GM19035 (cell line): ENCODE measurements at regions not wholly inside any gene's neighbourhood (a gene's known extent, or its start where the extent isn't known, plus 50 kb on each side); places are given as distances from the start of the nearest gene placed in this dataset.

Experiments used
- ATAC-seq: cut with Tn5 transposase; IDR thresholded peaks from one replicate; pipeline ENCODE4 v1.9.1; 2021; ENCODE audit not compliant: unreplicated experiment

GRCh38 chr2:42939411-42940206 lies 147.2 kb upstream of the HAAO start:
- ATAC-seq = no peak

DNA sequence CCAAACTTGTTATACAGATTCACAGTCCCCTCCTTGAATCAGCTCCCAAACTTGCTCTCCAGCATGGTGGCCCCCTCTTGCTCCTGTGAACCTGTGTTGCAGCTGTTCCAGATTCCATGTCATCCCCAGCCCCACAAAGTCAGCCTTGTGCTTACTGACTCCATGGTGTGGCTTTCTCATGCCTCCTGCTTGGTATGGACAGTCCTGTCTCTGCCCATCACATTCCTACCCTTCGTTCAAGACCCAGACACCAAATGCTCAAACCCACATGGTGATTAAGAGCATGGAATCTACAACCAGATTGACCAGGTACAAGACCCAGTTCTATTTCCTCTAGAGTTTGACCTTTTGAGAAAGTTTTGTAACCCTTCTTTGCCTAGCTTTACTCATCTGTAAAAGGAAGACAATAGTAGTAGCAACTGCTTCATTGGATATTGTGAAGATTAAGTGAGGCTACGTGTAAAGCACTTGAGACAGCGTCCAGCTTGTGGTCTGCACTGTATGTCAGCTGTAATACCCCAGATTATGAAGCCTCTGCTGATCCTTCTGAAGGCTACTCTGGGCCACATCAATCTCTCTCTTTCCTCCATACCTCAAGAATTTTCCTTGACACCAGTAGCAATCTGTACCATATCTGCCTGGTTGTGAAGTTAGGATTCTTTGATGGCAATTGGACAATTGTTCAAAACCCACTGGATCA lies 146.4 kb upstream of the HAAO start:
- no peak for ATAC-seq

GRCh38 chr2:42937171-42937875 lies 144.9 kb upstream of the HAAO start:
- ATAC-seq = no peak

DNA sequence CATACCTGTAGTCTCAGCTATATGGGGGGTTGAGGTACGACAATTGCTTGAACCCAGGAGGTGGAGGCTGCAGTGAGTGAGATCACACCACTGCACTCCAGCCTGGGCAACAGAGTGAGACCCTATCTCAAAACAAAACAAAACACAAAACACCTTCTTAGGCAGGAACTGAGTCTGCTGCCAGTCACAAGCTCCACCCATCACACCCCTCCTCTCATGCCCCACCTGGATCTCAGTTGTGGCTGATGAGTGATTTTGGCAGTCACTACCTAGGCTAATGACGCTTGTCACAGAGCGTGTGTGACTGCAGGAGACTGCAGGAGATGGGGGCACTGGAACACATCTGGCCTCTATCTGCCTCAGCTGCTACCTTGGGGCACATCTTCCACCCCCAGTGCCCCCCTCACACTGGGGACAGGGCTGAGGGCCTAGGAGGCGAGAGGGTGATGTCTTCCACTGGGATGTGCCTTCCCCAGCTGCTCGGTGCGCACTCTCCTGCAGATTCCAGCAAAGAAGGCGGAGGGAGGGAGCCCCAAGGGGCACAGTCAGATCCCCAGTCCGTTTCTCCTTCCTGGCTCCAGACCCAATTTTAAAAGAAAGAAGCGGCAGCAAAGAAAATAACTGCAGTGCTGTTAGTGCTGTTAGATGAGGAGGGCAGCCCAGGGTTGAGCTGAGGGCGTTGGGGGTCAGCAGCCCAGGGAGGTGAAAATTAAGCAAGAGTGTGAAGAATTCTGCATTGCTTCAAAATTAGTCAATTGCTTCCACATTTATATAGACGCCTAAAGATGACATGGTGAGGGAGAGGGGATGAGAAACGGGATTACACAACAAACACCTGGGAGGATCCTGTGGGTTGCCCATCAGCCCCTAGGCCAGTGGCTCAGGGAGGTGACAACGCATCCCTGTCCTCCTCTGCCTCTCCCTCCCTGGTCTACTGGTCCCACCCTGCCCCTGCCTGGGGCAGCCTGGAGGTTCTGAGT lies 143.6 kb upstream of the HAAO start:
- ATAC-seq = no peak

DNA sequence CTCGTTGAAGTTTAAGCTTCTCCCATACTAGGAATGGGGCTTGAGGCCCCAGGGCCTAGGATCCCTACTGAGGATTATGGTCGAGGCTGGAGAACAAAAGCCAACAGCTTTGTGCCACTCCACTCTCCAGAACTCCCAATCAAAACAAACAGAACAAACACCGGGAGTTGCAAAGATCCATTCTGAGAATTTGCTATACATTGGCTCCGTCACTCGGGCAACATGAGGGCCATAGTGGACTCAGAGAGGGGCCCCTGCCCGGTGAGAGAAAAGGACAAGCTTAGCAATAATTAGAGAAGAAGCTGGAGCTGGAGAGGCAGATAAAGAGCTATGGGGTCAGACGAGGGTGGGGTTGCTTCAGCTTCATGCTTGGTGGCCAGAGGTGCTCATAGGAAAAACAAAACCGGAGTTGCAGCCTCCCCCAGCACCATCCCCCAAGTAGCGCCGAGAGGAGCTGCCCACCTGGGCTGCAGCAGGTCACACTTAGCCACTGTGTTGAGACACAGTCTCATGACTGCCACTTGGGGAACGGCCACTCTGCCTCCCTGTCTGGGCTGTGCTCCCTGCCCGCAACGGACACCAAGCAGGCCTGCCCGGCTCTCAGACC lies 142.3 kb upstream of the HAAO start:
- ATAC-seq = no peak

GRCh38 chr2:42933824-42934254 lies 141.5 kb upstream of the HAAO start:
- no peak for ATAC-seq

- ATAC-seq = no peak
Observed at GRCh38 chr2:42932271-42933151, 140.1 kb upstream of the HAAO start.

DNA sequence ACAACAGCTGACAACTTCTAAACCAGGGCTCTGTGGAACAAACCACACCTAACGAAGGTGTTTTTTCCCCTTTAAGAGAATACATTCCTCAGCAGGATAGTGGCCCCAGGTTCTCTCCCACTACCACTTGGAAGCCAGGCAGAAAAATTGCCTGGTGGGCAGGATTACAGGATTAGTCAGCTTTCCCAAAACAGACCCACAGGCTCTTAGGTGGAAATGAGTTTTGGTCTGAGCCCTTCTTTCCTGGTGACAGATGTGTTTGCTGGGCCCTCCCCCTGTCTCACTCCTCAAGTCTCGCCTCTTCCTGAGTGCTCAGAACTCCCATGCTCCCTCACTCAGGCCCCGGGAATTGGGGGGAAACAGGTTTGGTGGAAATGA lies 139.4 kb upstream of the HAAO start:
- no peak for ATAC-seq

GRCh38 chr2:42931146-42931817 lies 138.9 kb upstream of the HAAO start:
- no peak for ATAC-seq

DNA sequence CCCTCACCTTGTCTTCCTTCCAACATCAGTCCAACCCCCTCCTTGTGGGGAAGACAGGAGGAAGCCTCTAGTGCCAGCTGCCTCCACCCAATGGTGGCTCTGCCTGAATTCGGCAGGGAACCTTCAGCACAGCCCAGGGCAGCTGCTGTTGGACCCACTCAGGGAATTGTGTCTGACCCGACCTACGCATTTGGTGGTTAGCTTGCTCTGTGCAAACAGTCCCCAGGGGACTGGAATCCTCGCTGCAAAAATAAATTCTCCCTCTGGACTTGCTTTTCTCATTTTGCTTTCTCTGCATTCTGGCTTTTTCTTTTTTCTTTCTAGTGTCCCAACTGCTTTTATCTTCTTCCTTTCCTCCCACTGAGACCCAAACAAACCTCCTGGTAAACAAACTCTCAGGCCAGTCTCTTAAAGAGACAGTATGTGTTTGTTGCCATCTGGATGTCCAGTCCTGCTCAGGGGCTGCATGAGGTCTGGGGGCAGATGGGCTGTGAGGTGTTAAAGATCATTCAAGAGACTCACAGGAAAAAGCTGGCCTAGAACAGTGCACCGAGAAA lies 137.7 kb upstream of the HAAO start:
- no peak for ATAC-seq

DNA sequence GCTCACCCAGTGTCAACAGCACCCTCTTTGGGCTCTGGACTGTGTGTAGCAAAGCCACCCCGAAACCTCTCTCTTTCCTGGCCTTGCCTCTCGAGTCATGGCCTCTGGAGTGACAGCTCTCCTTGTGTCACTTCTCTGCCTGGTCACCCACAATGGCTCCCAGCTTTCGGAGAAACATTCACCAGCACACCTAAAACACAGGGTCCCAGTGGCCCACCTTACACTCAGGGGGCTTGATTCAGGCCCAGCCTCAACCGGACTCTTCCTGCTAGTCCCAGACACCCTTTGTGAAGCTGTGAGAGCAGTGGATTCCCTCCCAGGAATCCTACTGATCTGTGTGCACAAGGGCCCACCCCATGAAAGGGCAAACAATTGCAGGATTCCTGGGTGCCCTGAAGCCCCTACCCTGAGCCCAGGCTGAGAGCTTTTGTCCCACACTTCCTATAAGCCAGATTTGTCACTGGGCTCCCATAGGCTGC lies 137.2 kb upstream of the HAAO start:
- no peak for ATAC-seq

DNA sequence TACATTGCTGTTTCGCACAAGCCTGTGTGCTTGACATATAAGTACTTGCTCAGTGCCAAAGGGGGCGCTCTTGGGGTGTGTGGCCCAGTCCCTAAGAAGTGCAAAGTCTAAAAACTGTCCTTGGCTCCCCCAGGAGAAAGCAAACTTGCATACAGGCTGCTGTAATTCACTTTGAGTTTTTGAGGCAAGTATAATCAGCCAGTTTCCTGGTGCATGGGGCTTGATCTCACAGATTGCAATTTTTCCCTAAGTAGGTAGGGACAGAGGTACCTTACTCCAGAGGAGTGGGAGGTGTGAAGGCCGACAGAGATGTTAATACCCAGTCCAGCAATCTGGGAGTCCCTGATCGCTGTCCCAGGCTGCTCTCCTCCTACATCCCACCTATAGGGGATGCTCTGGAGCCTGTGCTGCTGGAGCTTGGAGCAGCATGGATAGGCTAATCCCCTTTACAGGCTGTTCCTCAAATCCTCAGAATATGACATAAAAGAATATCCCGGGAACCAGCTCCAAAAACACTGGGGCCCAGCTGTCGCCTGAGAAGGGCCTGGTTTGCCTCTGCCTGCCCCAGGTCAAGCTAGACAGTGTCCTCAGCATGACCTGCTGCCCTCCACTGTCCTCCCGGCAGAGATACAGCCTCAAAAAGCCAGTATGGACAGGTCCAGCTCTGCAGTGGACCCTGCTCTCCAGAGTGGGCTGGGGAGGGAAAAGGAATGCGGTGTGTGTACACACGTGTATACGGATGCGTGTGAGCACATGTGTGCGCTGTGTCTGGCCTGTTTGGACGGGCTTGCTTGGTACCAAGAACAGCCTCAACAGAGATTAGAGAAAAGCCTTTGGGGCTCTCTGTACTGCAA lies 136.5 kb upstream of the HAAO start:
- ATAC-seq = no peak

DNA sequence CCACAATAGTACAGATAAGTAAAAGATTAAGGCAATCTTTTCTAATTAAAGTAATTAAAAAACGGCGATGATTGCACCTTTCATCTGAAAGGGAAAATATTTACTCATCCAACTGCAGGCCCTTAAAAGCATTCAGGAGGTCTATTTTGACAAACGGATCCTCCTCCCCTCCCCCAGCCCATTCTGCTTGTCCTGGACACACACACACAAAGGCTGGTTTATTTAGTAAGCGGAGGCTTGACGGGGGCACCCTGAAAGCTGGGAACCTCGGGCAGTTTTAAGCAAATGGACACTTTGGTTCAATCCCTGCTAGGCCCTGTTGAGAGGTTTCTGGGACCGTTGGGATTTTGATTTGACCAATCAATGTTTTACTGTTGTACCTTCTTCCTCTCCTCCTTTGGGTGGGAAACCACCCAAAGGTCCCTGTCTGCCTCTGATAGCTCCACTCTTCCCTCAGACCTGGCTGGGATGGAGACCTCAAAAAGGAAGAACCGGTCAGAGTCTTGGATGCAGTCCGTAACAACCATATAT lies 135.8 kb upstream of the HAAO start:
- no peak for ATAC-seq

DNA sequence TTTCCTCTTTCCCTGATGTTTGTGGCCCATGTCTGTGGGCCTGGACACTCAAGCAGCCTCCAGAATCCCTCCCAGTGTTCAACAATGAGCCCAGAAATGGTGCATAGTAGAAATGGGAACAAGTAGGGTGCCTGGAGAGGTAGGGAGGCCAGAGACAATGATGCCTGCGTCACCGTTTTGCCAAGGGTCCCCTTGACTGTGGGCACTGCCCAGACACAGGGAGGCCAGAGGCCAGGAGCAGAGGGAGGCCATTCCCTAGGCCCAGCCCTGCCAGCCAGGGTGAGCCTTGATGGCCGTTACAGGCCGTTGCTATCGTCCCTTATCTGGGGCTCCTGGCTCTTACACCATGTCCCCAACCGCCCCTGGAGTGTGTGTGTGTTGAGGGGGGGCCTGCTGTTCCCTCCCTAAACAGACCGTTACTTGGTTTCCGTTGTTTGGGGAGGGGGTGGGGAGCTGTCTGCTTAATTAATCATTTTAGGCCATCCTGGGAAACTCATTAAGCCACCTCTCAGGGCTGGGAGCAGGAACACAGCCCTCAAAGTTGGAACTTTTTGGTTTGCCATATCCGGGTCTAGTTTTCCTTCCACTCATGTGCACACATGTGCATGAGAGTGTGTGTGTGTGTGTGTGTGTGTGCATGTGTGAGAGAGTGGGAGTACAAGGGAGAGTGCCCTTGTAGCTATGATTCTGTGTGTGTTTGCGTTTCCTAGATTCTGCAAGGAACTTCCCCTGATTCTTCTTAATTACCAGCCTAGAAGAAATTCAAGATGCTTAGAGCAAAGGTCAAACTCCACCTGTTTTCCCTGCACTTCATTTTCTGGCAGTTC lies 135.2 kb upstream of the HAAO start:
- ATAC-seq = no peak

- ATAC-seq = no peak
Observed at GRCh38 chr2:42926434-42927333, 134.3 kb upstream of the HAAO start.
